SK-N-SH (cell line): ENCODE measurements at regions not wholly inside any gene's neighbourhood (a gene's known extent, or its start where the extent isn't known, plus 50 kb on each side); places are given as distances from the start of the nearest gene placed in this dataset.

Source experiments
- CTCF ChIA-PET: fragments of 300-600, 350-600 bp; formaldehyde crosslinking; extraction: SDS; loops from one replicate; lab custom pipeline; 2021; lab: Yijun Ruan, JAX
- POLR2A ChIA-PET: fragments of 350-600 bp; sonication (Branson Sonifier 250); formaldehyde crosslinking; extraction: SDS; loops from one replicate; lab custom pipeline; 2020; ENCODE audit warnings: antibody characterized with exemption, inconsistent platforms; lab: Yijun Ruan, JAX
- DNase-seq: peaks from one replicate; pipeline ENCODE4 v3.0.0; 2012
- H2AFZ ChIP-seq: fragments of 200-600 bp; sonication (generic); 2 replicates; pipeline ENCODE4 v1.8.1; 2016; ENCODE audit warnings: antibody characterized with exemption, mild to moderate bottlenecking, low read depth
- H3F3A ChIP-seq: fragments of 200-600 bp; sonication (generic); replicated peaks from 2 replicates; pipeline ENCODE3; 2016; ENCODE audit warnings: antibody characterized with exemption, mild to moderate bottlenecking; ENCODE audit not compliant: insufficient read depth
- H3K27ac ChIP-seq, 2 experiments: fragments of 200-500 bp in 1 of 2; fragments of 200-600 bp in 1 of 2; sonication (Bioruptor generic) in 1 of 2; sonication (generic), shearing (Covaris generic) in 1 of 2; 2 replicates each; pipeline versions ENCODE4 v1.5.1 to v1.6.1; 2014 to 2016; ENCODE audit warnings: low read depth in 2 of 2, inconsistent platforms in 1 of 2, low read length in 1 of 2, mild to moderate bottlenecking in 1 of 2, mixed read lengths in 1 of 2
- H3K27me3 ChIP-seq: fragments of 200-600 bp; sonication (generic), shearing (Covaris generic); 2 replicates; pipeline ENCODE4 v1.6.1; 2016; ENCODE audit warnings: mixed run types; ENCODE audit not compliant: insufficient read depth
- H3K36me3 ChIP-seq, 2 experiments: fragments of 200-500 bp in 1 of 2; fragments of 200-600 bp in 1 of 2; sonication (Bioruptor generic) in 1 of 2; sonication (generic) in 1 of 2; replicated peaks in 1 of 2; 2 replicates each; pipeline versions ENCODE3 to v1.5.1; 2014 to 2016; ENCODE audit warnings: low read length in 1 of 2, mild to moderate bottlenecking in 1 of 2; ENCODE audit not compliant: insufficient read depth in 2 of 2, control insufficient read depth in 1 of 2
- H3K4me1 ChIP-seq, 2 experiments: fragments of 200-500 bp in 1 of 2; fragments of 200-600 bp in 1 of 2; sonication (Bioruptor generic) in 1 of 2; sonication (generic), shearing (Covaris generic) in 1 of 2; 2 replicates each; pipeline versions ENCODE4 v1.5.1 to v1.6.1; 2014 to 2016; ENCODE audit warnings: low read depth in 1 of 2, low read length in 1 of 2, mixed run types in 1 of 2; ENCODE audit not compliant: insufficient read depth in 2 of 2, control insufficient read depth in 1 of 2
- H3K4me2 ChIP-seq: fragments of 200-600 bp; sonication (generic), shearing (Covaris generic); 2 replicates; pipeline ENCODE4 v1.6.1; 2017; ENCODE audit warnings: mixed run types
- H3K4me3 ChIP-seq, 2 experiments: fragments of 200-500 bp in 1 of 2; fragments of 200-600 bp in 1 of 2; sonication (Bioruptor generic) in 1 of 2; sonication (generic), shearing (Covaris generic) in 1 of 2; 2 replicates each; pipeline versions ENCODE4 v1.5.1 to v1.8.1; 2014 to 2016; ENCODE audit warnings: low read depth in 2 of 2, inconsistent platforms in 1 of 2, low read length in 1 of 2, mild to moderate bottlenecking in 1 of 2, mixed read lengths in 1 of 2, moderate library complexity in 1 of 2
- H3K79me2 ChIP-seq: fragments of 200-600 bp; sonication (generic); 2 replicates; pipeline ENCODE4 v1.8.1; 2017; ENCODE audit warnings: mild to moderate bottlenecking; ENCODE audit not compliant: insufficient read depth
- H3K9ac ChIP-seq: fragments of 200-600 bp; sonication (generic); 2 replicates; pipeline ENCODE4 v1.6.1; 2017; ENCODE audit warnings: mixed run types
- H3K9me2 ChIP-seq: fragments of 200-600 bp; sonication (generic); 2 replicates; pipeline ENCODE4 v1.6.1; 2017; ENCODE audit warnings: mixed run types
- H3K9me3 ChIP-seq: fragments of 200-600 bp; sonication (generic); 2 replicates; pipeline ENCODE4 v1.6.1; 2017; ENCODE audit warnings: mixed run types, mild to moderate bottlenecking, moderate library complexity
- H4K20me1 ChIP-seq: fragments of 200-600 bp; sonication (generic); 2 replicates; pipeline ENCODE4 v1.6.1; 2017; ENCODE audit warnings: mild to moderate bottlenecking, mixed run types; ENCODE audit not compliant: insufficient read depth
- CHD2 ChIP-seq: fragments of 150-350 bp; IDR thresholded peaks from 2 replicates; pipeline ENCODE4 v1.6.1; 2018; ENCODE audit warnings: low read length; ENCODE audit not compliant: partially characterized antibody
- EP300 ChIP-seq, 2 experiments: IDR thresholded peaks; 2 replicates each; pipeline versions ENCODE4 v1.4.0 to v1.6.1; 2012; ENCODE audit warnings: borderline replicate concordance in 1 of 2, low read depth in 1 of 2, low read length in 1 of 2
- EZH2phosphoT487 ChIP-seq: fragments of 200-600 bp; sonication (generic); IDR thresholded peaks from 2 replicates; pipeline ENCODE4 v1.6.1; 2017; ENCODE audit warnings: low read depth, mixed run types, mild to moderate bottlenecking, antibody characterized with exemption, moderate library complexity, borderline replicate concordance
- FOXJ3 ChIP-seq: sonication (generic); formaldehyde crosslinking; IDR thresholded peaks from 2 replicates; pipeline ENCODE4 v1.5.1; 2020; ENCODE audit warnings: mild to moderate bottlenecking, missing genetic modification reagents
- GABPA ChIP-seq: IDR thresholded peaks from 2 replicates; pipeline ENCODE4 v1.4.0; 2012; ENCODE audit warnings: low read depth, mild to moderate bottlenecking
- GATA2 ChIP-seq: sonication (generic); formaldehyde crosslinking; IDR thresholded peaks from 2 replicates; pipeline ENCODE4 v1.5.0; 2020; ENCODE audit warnings: mild to moderate bottlenecking, missing genetic modification reagents
- IRF3 ChIP-seq: fragments of 150-350 bp; IDR thresholded peaks from 2 replicates; pipeline ENCODE4 v1.6.1; 2016; ENCODE audit warnings: mild to moderate bottlenecking, low read depth, low read length
- JUND ChIP-seq: IDR thresholded peaks from 2 replicates; pipeline ENCODE4 v1.4.0; 2012
- MXI1 ChIP-seq: IDR thresholded peaks from 2 replicates; pipeline ENCODE4 v1.6.1; 2012; ENCODE audit warnings: mild to moderate bottlenecking, low read depth, low read length, improper control_type of control experiment
- PBX3 ChIP-seq: IDR thresholded peaks from 2 replicates; pipeline ENCODE4; 2012
- REST ChIP-seq: IDR thresholded peaks from 2 replicates; pipeline ENCODE4 v1.6.1; 2012; ENCODE audit warnings: mild to moderate bottlenecking, low read depth, low read length, moderate library complexity
- RXRA ChIP-seq: IDR thresholded peaks from 2 replicates; pipeline ENCODE4 v1.4.0; 2012; ENCODE audit warnings: low read depth, mild to moderate bottlenecking, borderline replicate concordance
- SIN3A ChIP-seq: IDR thresholded peaks from 2 replicates; pipeline ENCODE4 v1.6.1; 2012; ENCODE audit warnings: low read depth, mild to moderate bottlenecking, low read length, moderate library complexity, borderline replicate concordance
- SMC3 ChIP-seq: IDR thresholded peaks from 2 replicates; pipeline ENCODE4 v1.6.1; 2012; ENCODE audit warnings: low read depth, low read length, improper control_type of control experiment
- USF1 ChIP-seq: IDR thresholded peaks from 2 replicates; pipeline ENCODE4 v1.4.0; 2012; ENCODE audit warnings: low read depth, borderline replicate concordance
- USF2 ChIP-seq: fragments of 150-350 bp; IDR thresholded peaks from 2 replicates; pipeline ENCODE4 v1.6.1; 2017; ENCODE audit warnings: antibody characterized with exemption, low read length, low read depth, borderline replicate concordance
- YY1 ChIP-seq: IDR thresholded peaks from 2 replicates; pipeline ENCODE4 v1.4.0; 2012; ENCODE audit warnings: low read depth, mild to moderate bottlenecking
- WGBS: methylation state at CpG from one replicate; pipeline ENCODE4 v1.1.6; 2017; ENCODE audit warnings: low lambda C conversion rate; 5-methylcytosine and 5-hydroxymethylcytosine counted together

GRCh38 chr7:16367115-16367514 is 54.2 kb downstream of the CRPPA start:
- Histone ChIP-seq H3K4me2 (no peak overlapping the region), H3K27ac (no peak overlapping the region), H2AFZ (no peak overlapping the region), H3K4me3 (no peak overlapping the region), H3F3A (no peaks in the 10 kb centered on the region), H3K27me3 (no peaks in the 10 kb centered on the region), H3K9ac (no peak overlapping the region), H3K9me2 (no peaks in the 10 kb centered on the region), H3K4me1 (peaks cover 0 to 10% of the 10 kb centered on the region in 2 experiments; a peak in 2 of 4 replicates), H3K36me3 (no peaks in the 10 kb centered on the region), H3K9me3 (no peaks in the 10 kb centered on the region), H3K79me2 (no peaks in the 10 kb centered on the region), H4K20me1 (no peaks in the 10 kb centered on the region)
- CTCF ChIA-PET: interaction anchor here (0.7 to 1.0 kb wide), 3 partner anchors 67 to 289 kb away, joined by 3 to 4 read pairs (median 3); no protein-coding TSS in a partner anchor
- WGBS: 7% methylated on average over 1 of the region's 1 CpG
- peak; percentile 11 for DNase-seq
- no peak for TF ChIP-seq JUND
- no peak for TF ChIP-seq GABPA
- no peak for TF ChIP-seq IRF3
- TF ChIP-seq FOXJ3: no peak
- no peak for TF ChIP-seq EZH2phosphoT487
- no peak for TF ChIP-seq SMC3
- TF ChIP-seq EP300 (IDR thresholded peaks at IDR 0.05; ENCODE audit: borderline replicate concordance in 1 of 2, low read depth in 1 of 2, low read length in 1 of 2): peak in 1 of 2 experiments; percentile 32; a peak in 1 of 4 replicates
- TF ChIP-seq PBX3: no peak
- TF ChIP-seq REST: no peak
- TF ChIP-seq GATA2: peak; percentile 71; the same call in 1 of the 2 replicates
- no peak for TF ChIP-seq RXRA
- POLR2A ChIA-PET: no interaction called here

- no peaks in the 10 kb centered on the region for H3K9me3 ChIP-seq
- CTCF ChIA-PET: interaction anchor here (0.8 to 0.9 kb wide), 3 partner anchors 10 to 288 kb away, joined by 3 to 4 read pairs (median 3); no protein-coding TSS in a partner anchor
- no peak overlapping the region for H3K9ac ChIP-seq
- no peak for DNase-seq
- H2AFZ ChIP-seq: no peak overlapping the region
- no peaks in the 10 kb centered on the region for H3K27me3 ChIP-seq
- H3K4me3 ChIP-seq: no peak overlapping the region
- H3K79me2 ChIP-seq: no peaks in the 10 kb centered on the region
- H3F3A ChIP-seq: no peaks in the 10 kb centered on the region
- H3K36me3 ChIP-seq: no peaks in the 10 kb centered on the region
- H3K4me2 ChIP-seq: no peak overlapping the region
- WGBS: 24% methylated on average over 3 of the region's 3 CpGs
- H3K9me2 ChIP-seq: no peaks in the 10 kb centered on the region
- no peak for TF ChIP-seq GATA2
- no peak for TF ChIP-seq CHD2
- TF ChIP-seq JUND: no peak
- TF ChIP-seq YY1: no peak
- TF ChIP-seq SIN3A: no peak
- TF ChIP-seq MXI1: no peak
- no peak for TF ChIP-seq PBX3
- no peak for TF ChIP-seq EP300 (IDR thresholded peaks at IDR 0.05; ENCODE audit: borderline replicate concordance in 1 of 2, low read depth in 1 of 2, low read length in 1 of 2)
- TF ChIP-seq USF2: no peak
- no peak for TF ChIP-seq USF1
- peaks cover 0 to 10% of the 10 kb centered on the region in 2 experiments; a peak in 2 of 4 replicates for H3K4me1 ChIP-seq
- no peak overlapping the region for H3K27ac ChIP-seq
- H4K20me1 ChIP-seq: no peaks in the 10 kb centered on the region
- POLR2A ChIA-PET: no interaction called here
Observed at GRCh38 chr7:16365952-16366351, 55.4 kb downstream of the CRPPA start.
